NCI-H1092 treated with DMSO at 0.1 percent for 48 hours (cell line): ENCODE measurements at regions not wholly inside any gene's neighbourhood (a gene's known extent, or its start where the extent isn't known, plus 50 kb on each side); places are given as distances from the start of the nearest gene placed in this dataset.

ENCODE experiments used
- DNase-seq: peaks from one replicate; lab custom pipeline; 2025; lab: John Stamatoyannopoulos, UW

- no peak for DNase-seq
These were observed 972.7 kb upstream of the AGA start for GRCh38 chr4:178414881-178415446.

GRCh38 chr4:178415925-178416324, 973.7 kb upstream of the AGA start:
- DNase-seq: no peak

GRCh38 chr4:178423366-178423765, 981.1 kb upstream of the AGA start:
- no peak for DNase-seq

- no peak for DNase-seq
These were observed 984.6 kb upstream of the AGA start for GRCh38 chr4:178426871-178427270.

GRCh38 chr4:178427663-178428062, 985.4 kb upstream of the AGA start:
- DNase-seq: no peak

- DNase-seq: no peak
These were observed 1006.3 kb upstream of the AGA start for GRCh38 chr4:178448372-178449035.

- DNase-seq: no peak
These were observed 1008.4 kb upstream of the AGA start for GRCh38 chr4:178450614-178451013.

- no peak for DNase-seq
These were observed 1010.8 kb upstream of the AGA start for GRCh38 chr4:178453057-178453456.

GRCh38 chr4:178457286-178457685, 1015.0 kb upstream of the AGA start:
- DNase-seq: no peak

- DNase-seq: no peak
These were observed 1020.5 kb upstream of the AGA start for GRCh38 chr4:178462710-178463109.

- no peak for DNase-seq
These were observed 1021.5 kb upstream of the AGA start for GRCh38 chr4:178463747-178464146.

GRCh38 chr4:178470996-178471784, 1029.0 kb upstream of the AGA start:
- no peak for DNase-seq

GRCh38 chr4:178471994-178472393, 1029.8 kb upstream of the AGA start:
- no peak for DNase-seq

GRCh38 chr4:178480105-178480504, 1037.9 kb upstream of the AGA start:
- no peak for DNase-seq

- DNase-seq: no peak
These were observed 1038.6 kb upstream of the AGA start for GRCh38 chr4:178480881-178481280.

- DNase-seq: no peak
These were observed 1039.3 kb upstream of the AGA start for GRCh38 chr4:178481564-178481963.

- DNase-seq: no peak
These were observed 1080.8 kb upstream of the AGA start for GRCh38 chr4:178523038-178523437.

GRCh38 chr4:178535939-178536579, 1093.8 kb upstream of the AGA start:
- DNase-seq: no peak

- DNase-seq: no peak
These were observed 1111.0 kb upstream of the AGA start for GRCh38 chr4:178553201-178553600.

GRCh38 chr4:178554352-178554751, 1112.1 kb upstream of the AGA start:
- no peak for DNase-seq

GRCh38 chr4:178556796-178557195, 1114.6 kb upstream of the AGA start:
- no peak for DNase-seq

GRCh38 chr4:178577933-178578332, 1135.7 kb upstream of the AGA start:
- DNase-seq: no peak
